Activated B cell treated with CpG ODN at 0.5 μM for 24 hours (primary cell): ENCODE measurements at regions not wholly inside any gene's neighbourhood (a gene's known extent, or its start where the extent isn't known, plus 50 kb on each side); places are given as distances from the start of the nearest gene placed in this dataset.

Experiments used
- ATAC-seq: fragments of 200-7000 bp; cut with Tn5 transposase; one replicate; pipeline ENCODE4 v1.10.0; 2021; ENCODE audit warnings: low read depth, mild to moderate bottlenecking, moderate library complexity
- CTCF ChIA-PET: fragments of 350-600 bp; sonication (Branson Sonifier 250); formaldehyde crosslinking; loops from one replicate; lab custom pipeline; 2021; ENCODE audit warnings: antibody characterized with exemption; lab: Charles Lee
- POLR2A ChIA-PET: fragments of 350-600 bp; sonication (Branson Sonifier 250); formaldehyde crosslinking; loops from one replicate; lab custom pipeline; 2021; ENCODE audit warnings: antibody characterized with exemption; lab: Charles Lee
- DNase-seq: peaks from one replicate; pipeline ENCODE4 v3.0.0; 2022
- H3K27ac Mint-ChIP-seq: one replicate; pipeline ENCODE4 v1.8.0; 2020; ENCODE audit warnings: mixed read lengths
- H3K27me3 Mint-ChIP-seq: one replicate; pipeline ENCODE4 v1.8.0; 2021; ENCODE audit warnings: mixed read lengths
- H3K36me3 Mint-ChIP-seq: one replicate; pipeline ENCODE4 v1.8.0; 2021; ENCODE audit warnings: low read depth, mixed read lengths
- H3K4me1 Mint-ChIP-seq: one replicate; pipeline ENCODE4 v1.8.0; 2021; ENCODE audit warnings: mixed read lengths
- H3K4me3 Mint-ChIP-seq: one replicate; pipeline ENCODE4 v1.8.0; 2020; ENCODE audit warnings: mild to moderate bottlenecking, mixed read lengths
- H3K9me3 Mint-ChIP-seq: one replicate; pipeline ENCODE4 v1.8.0; 2020; ENCODE audit warnings: mixed read lengths
- intact Hi-C: fragments of 100-400 bp; cut with micrococcal nuclease; formaldehyde crosslinking; loops from one replicate; pipeline ENCODE4 v1.15.1; 2024
- TF ChIP-seq, protein P1 (sequence below): fragments of 200-600 bp; IDR thresholded peaks from one replicate; pipeline ENCODE4 v1.8.0; 2022; ENCODE audit warnings: antibody characterized with exemption, mild to moderate bottlenecking

DNA sequence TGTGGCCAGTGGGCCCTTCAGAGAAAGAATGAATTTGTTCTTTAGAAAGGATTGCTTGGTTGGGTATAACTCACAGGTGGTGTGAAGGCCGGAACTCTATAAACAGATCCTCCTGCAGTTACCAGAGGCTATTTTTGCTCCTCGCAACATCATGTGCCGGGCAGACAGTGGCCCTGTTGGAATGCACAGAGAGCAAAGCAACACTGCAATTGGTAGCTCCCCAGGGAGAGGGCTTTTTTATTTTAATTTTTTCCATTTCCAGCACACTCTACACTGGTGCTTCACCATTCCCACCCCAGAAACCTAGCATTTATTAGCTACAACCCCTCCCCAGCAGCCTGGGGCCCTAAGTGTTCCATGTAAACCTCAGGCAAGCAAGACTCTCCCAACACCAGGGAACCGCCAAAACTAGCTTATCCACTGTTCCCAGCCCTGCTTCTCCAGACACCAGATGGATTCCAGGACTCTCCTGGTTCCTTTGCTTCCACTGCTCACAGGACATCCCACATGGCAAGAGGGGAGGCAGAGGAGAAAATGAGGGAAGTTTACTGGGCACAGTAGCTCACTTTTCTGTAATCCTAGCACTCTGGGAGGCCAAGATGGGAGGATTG is 75.1 kb upstream of the TMEM164 start:
- Mint-ChIP-seq H3K27me3 (no peaks in the 10 kb centered on the region), H3K4me1 (no peaks in the 10 kb centered on the region), H3K4me3 (no peak overlapping the region), H3K9me3 (no peaks in the 10 kb centered on the region), H3K36me3 (no peaks in the 10 kb centered on the region), H3K27ac (no peak overlapping the region)
- intact Hi-C loops, result no loop called here
- CTCF ChIA-PET, result no interaction called here
- no peak for DNase-seq
- ATAC-seq, result no peak
- TF ChIP-seq, protein P1, sequence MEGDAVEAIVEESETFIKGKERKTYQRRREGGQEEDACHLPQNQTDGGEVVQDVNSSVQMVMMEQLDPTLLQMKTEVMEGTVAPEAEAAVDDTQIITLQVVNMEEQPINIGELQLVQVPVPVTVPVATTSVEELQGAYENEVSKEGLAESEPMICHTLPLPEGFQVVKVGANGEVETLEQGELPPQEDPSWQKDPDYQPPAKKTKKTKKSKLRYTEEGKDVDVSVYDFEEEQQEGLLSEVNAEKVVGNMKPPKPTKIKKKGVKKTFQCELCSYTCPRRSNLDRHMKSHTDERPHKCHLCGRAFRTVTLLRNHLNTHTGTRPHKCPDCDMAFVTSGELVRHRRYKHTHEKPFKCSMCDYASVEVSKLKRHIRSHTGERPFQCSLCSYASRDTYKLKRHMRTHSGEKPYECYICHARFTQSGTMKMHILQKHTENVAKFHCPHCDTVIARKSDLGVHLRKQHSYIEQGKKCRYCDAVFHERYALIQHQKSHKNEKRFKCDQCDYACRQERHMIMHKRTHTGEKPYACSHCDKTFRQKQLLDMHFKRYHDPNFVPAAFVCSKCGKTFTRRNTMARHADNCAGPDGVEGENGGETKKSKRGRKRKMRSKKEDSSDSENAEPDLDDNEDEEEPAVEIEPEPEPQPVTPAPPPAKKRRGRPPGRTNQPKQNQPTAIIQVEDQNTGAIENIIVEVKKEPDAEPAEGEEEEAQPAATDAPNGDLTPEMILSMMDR, result no peak
- POLR2A ChIA-PET, result no interaction called here

DNA sequence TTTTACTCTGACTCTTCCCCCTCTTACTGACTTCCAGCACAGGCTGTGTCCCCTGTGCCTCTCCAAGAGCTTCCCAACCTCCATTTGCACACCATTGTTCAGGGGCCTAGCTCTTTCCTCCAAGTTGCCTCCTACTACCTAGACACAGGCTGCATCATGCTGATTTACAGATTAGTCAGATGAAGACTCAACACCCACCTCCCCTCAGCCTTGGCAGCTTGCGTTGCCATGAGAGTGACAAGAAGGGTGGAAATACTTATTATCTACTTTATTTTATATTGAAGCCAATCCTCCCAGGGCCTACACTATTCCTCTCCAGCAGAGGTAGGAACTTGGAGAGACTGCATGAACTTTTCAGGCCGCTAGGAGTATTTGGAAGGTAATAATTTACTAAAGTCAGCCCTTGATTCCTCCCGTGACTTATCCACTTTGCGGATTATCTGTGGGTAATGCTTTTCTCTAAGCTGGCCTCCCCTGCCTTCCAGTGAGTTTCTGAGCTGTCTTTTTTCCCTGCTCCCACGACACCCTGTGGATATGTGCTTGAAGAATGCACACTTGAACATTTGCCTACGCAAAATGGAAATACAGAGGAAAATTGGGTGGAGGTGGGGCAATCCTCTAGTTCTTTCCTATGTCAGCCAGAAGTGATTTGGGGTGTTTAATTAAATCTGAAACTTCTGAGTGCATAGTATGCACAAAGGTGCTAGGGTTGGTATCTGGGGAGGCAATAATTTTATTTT is 74.1 kb upstream of the TMEM164 start:
- no peak for ATAC-seq
- Mint-ChIP-seq H3K9me3 (no peaks in the 10 kb centered on the region), H3K4me3 (no peak overlapping the region), H3K4me1 (no peaks in the 10 kb centered on the region), H3K36me3 (no peaks in the 10 kb centered on the region), H3K27ac (no peak overlapping the region), H3K27me3 (no peaks in the 10 kb centered on the region)
- ChIA-PET POLR2A (no interaction called here), CTCF (no interaction called here)
- intact Hi-C loops, result no loop called here
- DNase-seq, result no peak
- TF ChIP-seq, protein P1, result no peak

DNA sequence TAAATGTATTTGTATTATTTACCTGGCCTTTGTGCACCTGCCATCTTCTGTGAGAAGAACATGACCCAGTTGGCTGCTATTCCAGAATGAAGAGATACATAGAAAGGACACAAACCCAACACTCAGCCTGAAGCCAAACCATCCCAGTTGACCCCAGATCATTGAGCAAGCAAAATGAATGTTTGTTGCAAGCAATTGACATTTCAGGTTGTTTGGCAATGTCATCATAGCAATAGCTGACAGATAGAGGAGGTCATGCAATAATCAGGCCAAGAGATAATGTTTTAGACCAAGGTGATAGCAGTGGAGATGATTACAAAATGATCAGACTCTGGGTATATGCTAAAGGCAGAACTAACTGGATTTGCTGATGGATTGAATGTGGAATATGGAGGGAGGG is 71.2 kb upstream of the TMEM164 start:
- Mint-ChIP-seq H3K27me3 (no peaks in the 10 kb centered on the region), H3K9me3 (no peaks in the 10 kb centered on the region), H3K4me1 (no peaks in the 10 kb centered on the region), H3K36me3 (no peaks in the 10 kb centered on the region), H3K4me3 (no peak overlapping the region), H3K27ac (no peak overlapping the region)
- ATAC-seq, result no peak
- intact Hi-C loops, result no loop called here
- ChIA-PET POLR2A (no interaction called here), CTCF (no interaction called here)
- TF ChIP-seq, protein P1, result no peak
- DNase-seq, result no peak

DNA sequence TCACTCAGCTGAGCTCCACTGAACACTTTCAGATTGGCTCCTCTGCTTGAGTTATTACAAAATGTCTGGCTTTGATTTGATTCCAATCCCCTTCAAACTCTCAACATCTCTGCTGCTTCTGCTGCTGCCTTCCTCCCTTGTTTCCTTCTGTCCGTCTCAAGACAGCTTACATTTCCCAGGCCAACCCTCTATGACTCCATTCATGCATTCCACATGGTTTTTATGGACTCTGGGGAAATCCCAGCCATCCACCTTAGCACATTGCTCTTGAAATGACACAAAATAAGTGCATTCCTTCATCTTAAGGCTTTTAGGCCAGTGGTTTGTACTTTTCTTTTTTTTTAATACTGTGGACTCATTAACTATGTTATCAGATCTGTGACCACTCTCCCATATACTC is 68.5 kb upstream of the TMEM164 start:
- no peaks in the 10 kb centered on the region for H3K4me1 Mint-ChIP-seq
- no peaks in the 10 kb centered on the region for H3K9me3 Mint-ChIP-seq
- no peak overlapping the region for H3K27ac Mint-ChIP-seq
- POLR2A ChIA-PET, result no interaction called here
- DNase-seq (no peak), ATAC-seq (no peak)
- CTCF ChIA-PET, result no interaction called here
- H3K27me3 Mint-ChIP-seq, result no peaks in the 10 kb centered on the region
- no peaks in the 10 kb centered on the region for H3K36me3 Mint-ChIP-seq
- H3K4me3 Mint-ChIP-seq, result no peak overlapping the region
- TF ChIP-seq, protein P1, result no peak
- intact Hi-C loops, result no loop called here

DNA sequence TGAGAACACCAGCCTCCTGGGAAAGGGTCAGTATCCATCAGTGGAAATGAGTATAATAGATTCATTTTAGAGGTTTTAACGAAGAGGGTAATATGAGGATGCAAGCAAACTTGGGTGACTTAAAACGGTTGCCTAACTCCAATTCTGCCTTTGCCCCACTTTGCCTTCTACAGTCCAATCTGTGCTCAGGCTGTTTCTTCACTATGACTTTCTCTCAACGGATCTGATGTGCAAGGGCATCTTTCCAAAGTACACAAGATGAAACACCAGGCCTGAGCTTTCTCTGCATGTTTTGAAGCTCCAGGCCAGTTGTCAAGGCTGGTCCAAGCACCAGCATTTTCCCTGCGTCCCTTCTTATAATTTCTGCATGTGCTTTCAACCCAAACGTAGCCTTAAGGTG is 68.0 kb upstream of the TMEM164 start:
- no peak overlapping the region for H3K27ac Mint-ChIP-seq

More for the DNA sequence above, 68.0 kb upstream of the TMEM164 start:
- no peak for DNase-seq
- no peak for ATAC-seq
- H3K36me3 Mint-ChIP-seq, result no peaks in the 10 kb centered on the region
- TF ChIP-seq, protein P1, result no peak
- no peak overlapping the region for H3K4me3 Mint-ChIP-seq
- no peaks in the 10 kb centered on the region for H3K9me3 Mint-ChIP-seq
- intact Hi-C loops, result no loop called here
- ChIA-PET CTCF (no interaction called here), POLR2A (no interaction called here)
- H3K4me1 Mint-ChIP-seq, result no peaks in the 10 kb centered on the region
- H3K27me3 Mint-ChIP-seq, result no peaks in the 10 kb centered on the region
